ENCODE measurements at regions not wholly inside any gene's neighbourhood (a gene's known extent, or its start where the extent isn't known, plus 50 kb on each side); places are given as distances from the start of the nearest gene placed in this dataset.

DNA sequence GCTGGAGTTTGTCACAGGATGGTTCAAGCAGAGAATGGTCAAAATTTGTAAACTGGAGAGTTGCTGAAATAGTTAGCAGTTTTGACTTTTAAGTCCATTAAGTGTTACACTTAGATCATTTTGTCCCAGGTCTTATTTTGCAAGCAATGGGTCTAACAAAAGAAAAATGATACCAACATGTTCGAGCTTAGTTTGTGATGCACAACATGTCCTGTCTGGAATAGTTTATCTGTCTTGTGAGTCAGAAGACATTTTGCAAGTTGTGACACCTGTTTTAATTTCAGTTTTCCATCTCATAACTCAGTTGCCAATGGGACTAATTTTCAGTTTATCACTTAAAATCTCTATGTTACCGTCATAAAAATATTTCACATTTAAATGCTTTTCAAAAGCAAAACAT is 929.8 kb downstream of the CDH18 start:
- no peak for DNase-seq (ENCODE audit: low spot score)
- no peak for TF ChIP-seq CTCF (IDR thresholded peaks at IDR 0.05)
- ATAC-seq (ENCODE audit: low FRiP score), result no peak

GRCh38 chr5:19064094-19064493 is 923.9 kb downstream of the CDH18 start:
- no peak for TF ChIP-seq CTCF (IDR thresholded peaks at IDR 0.05)
- DNase-seq (ENCODE audit: low spot score), result no peak
- no peak for ATAC-seq (ENCODE audit: low FRiP score)

- ATAC-seq (ENCODE audit: low FRiP score) (no peak), DNase-seq (ENCODE audit: low spot score) (no peak)
- TF ChIP-seq CTCF (IDR thresholded peaks at IDR 0.05), result no peak
Measured at GRCh38 chr5:19067741-19068140, 920.3 kb downstream of the CDH18 start.

GRCh38 chr5:19098434-19098833 is 889.6 kb downstream of the CDH18 start:
- no peak for TF ChIP-seq CTCF (IDR thresholded peaks at IDR 0.05)
- ATAC-seq (ENCODE audit: low FRiP score) (no peak), DNase-seq (ENCODE audit: low spot score) (no peak)

GRCh38 chr5:19099195-19099594 is 888.8 kb downstream of the CDH18 start:
- ATAC-seq (ENCODE audit: low FRiP score), result no peak
- no peak for TF ChIP-seq CTCF (IDR thresholded peaks at IDR 0.05)
- DNase-seq (ENCODE audit: low spot score), result no peak

DNA sequence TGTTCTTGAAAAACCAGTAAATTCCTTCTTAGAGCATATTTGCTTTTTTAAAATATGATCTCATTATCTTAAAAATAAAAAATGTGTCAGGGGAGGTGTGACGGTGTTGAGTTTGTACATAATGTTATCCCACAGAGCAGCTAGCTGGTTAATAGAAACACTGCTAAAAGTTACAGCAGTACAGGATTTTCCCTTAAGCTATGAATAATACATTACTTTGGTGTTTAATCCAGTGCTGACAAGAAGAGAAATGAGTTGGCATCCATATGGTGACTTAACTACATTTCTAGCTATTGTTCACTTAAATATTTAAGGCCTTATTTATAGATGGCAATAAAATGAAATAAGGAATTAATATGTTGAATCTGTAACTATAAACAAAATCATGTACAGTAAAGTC is 883.1 kb downstream of the CDH18 start:
- ATAC-seq (ENCODE audit: low FRiP score) (no peak), DNase-seq (ENCODE audit: low spot score) (no peak)
- no peak for TF ChIP-seq CTCF (IDR thresholded peaks at IDR 0.05)

GRCh38 chr5:19122923-19123322 is 865.1 kb downstream of the CDH18 start:
- ATAC-seq (ENCODE audit: low FRiP score) (no peak), DNase-seq (ENCODE audit: low spot score) (no peak)
- TF ChIP-seq CTCF (IDR thresholded peaks at IDR 0.05), result no peak

All from omental fat pad (tissue), 3 donors.